K562 (cell line): ENCODE measurements at regions not wholly inside any gene's neighbourhood (a gene's known extent, or its start where the extent isn't known, plus 50 kb on each side); places are given as distances from the start of the nearest gene placed in this dataset.

Source experiments
- ATAC-seq: fragments of 200-7000 bp; cut with Tn5 transposase; 3 replicates; pipeline ENCODE4 v1.9.1; 2020; ENCODE audit warnings: moderate library complexity
- BruUV-seq: library from RNA; stranded (reverse); fragments of 400-500 nt; replicated peaks from 2 replicates; lab custom pipeline; 2021; lab: Mats Ljungman, UMichigan
- CTCF ChIA-PET: fragments of 300-600 bp; formaldehyde crosslinking; extraction: SDS; loops from one replicate; lab custom pipeline; 2021; ENCODE audit warnings: low intra/inter-chr PET ratio; lab: Yijun Ruan, JAX
- POLR2A ChIA-PET: fragments of 300-600, 350-650 bp; sonication (Branson Sonifier 250); formaldehyde crosslinking; extraction: SDS; loops from one replicate; lab custom pipeline; 2021; ENCODE audit warnings: antibody characterized with exemption, inconsistent platforms; lab: Yijun Ruan, JAX
- DNase-seq, 4 experiments: peaks; one replicate each; pipeline versions ENCODE4 v3.0.0 to v3.0.0-alpha.2; 2011 to 2018; ENCODE audit warnings: low spot score in 3 of 4, mixed read lengths in 3 of 4; ENCODE audit errors: extremely low read depth in 1 of 4
- FAIRE-seq: peaks from 2 replicates; lab custom pipeline; 2011; peaks lifted over from hg19 to GRCh38; lab: Jason Lieb, UNC
- H2AFZ ChIP-seq: 2 replicates; pipeline ENCODE4 v1.6.0; 2011; ENCODE audit warnings: low read depth, low read length, control low read depth, inconsistent platforms
- H3K27ac ChIP-seq: fragments of 200-600 bp; 3 replicates; pipeline ENCODE4 v1.8.0; 2011; ENCODE audit warnings: low read depth, mild to moderate bottlenecking, control low read depth, inconsistent platforms, low read length, moderate library complexity, mixed read lengths; ENCODE audit errors: extremely low read depth
- H3K27me3 ChIP-seq, 2 experiments: fragments of 300-600 bp in 1 of 2; 2 replicates in 1 of 2; 3 replicates in 1 of 2; pipeline versions ENCODE4 v1.6.0 to v1.8.0; 2011; ENCODE audit warnings: inconsistent platforms in 2 of 2, low read length in 2 of 2, mild to moderate bottlenecking in 1 of 2, mixed read lengths in 1 of 2, moderate library complexity in 1 of 2; ENCODE audit not compliant: control insufficient read depth in 2 of 2, insufficient read depth in 2 of 2
- H3K36me3 ChIP-seq: fragments of 300-600 bp; 3 replicates; pipeline ENCODE4 v1.8.0; 2011; ENCODE audit warnings: mild to moderate bottlenecking, low read length, inconsistent platforms; ENCODE audit not compliant: control insufficient read depth, insufficient read depth
- H3K4me1 ChIP-seq, 2 experiments: fragments of 200-600 bp in 1 of 2; replicated peaks in 1 of 2; 2 replicates in 1 of 2; 3 replicates in 1 of 2; pipeline versions ENCODE4 v1.5.1 to v1.8.0; 2011; ENCODE audit warnings: inconsistent platforms in 2 of 2, low read length in 2 of 2, mild to moderate bottlenecking in 1 of 2, mixed read lengths in 1 of 2, moderate library complexity in 1 of 2; ENCODE audit not compliant: control insufficient read depth in 2 of 2, insufficient read depth in 2 of 2
- H3K4me2 ChIP-seq: 2 replicates; pipeline ENCODE4 v1.6.1; 2011; ENCODE audit warnings: low read length, control low read depth, inconsistent platforms, mixed read lengths; ENCODE audit not compliant: insufficient read depth
- H3K4me3 ChIP-seq: fragments of 200-600 bp; sonication (generic), shearing (Covaris generic); 2 replicates; pipeline ENCODE4 v1.5.1; 2016; ENCODE audit warnings: control low read depth, inconsistent platforms
- H3K79me2 ChIP-seq: fragments of 200-600 bp; 3 replicates; pipeline ENCODE4 v1.8.0; 2011; ENCODE audit warnings: low read length, inconsistent platforms; ENCODE audit not compliant: control insufficient read depth, insufficient read depth
- H3K9ac ChIP-seq, 2 experiments: 2 replicates each; pipeline versions ENCODE4 v1.6.0 to v1.6.1; 2011; ENCODE audit warnings: low read depth in 2 of 2, low read length in 2 of 2, control low read depth in 1 of 2, inconsistent platforms in 1 of 2, mild to moderate bottlenecking in 1 of 2, mixed read lengths in 1 of 2; ENCODE audit not compliant: insufficient read depth in 1 of 2
- H3K9me1 ChIP-seq: one replicate; pipeline ENCODE4 v1.6.0; 2011; ENCODE audit warnings: inconsistent platforms, mild to moderate bottlenecking, low read length, moderate library complexity; ENCODE audit not compliant: control insufficient read depth, insufficient read depth
- H3K9me3 ChIP-seq: replicated peaks from 2 replicates; pipeline ENCODE4 v1.5.1; 2011; ENCODE audit warnings: low read depth, low read length, inconsistent platforms; ENCODE audit not compliant: control insufficient read depth, insufficient read depth
- H4K20me1 ChIP-seq: replicated peaks from 2 replicates; pipeline ENCODE4 v1.6.1; 2011; ENCODE audit warnings: low read length, inconsistent platforms, mixed read lengths; ENCODE audit not compliant: control insufficient read depth, insufficient read depth
- AFF1 ChIP-seq, 2 experiments: fragments of 450-650 bp; IDR thresholded peaks; 2 replicates each; pipeline ENCODE4 v1.6.1; 2018; ENCODE audit warnings: mild to moderate bottlenecking in 2 of 2, low read depth in 1 of 2; ENCODE audit not compliant: partially characterized antibody in 2 of 2
- E2F3 ChIP-seq: fragments of 250-450 bp; sonication (Bioruptor Pico); IDR thresholded peaks from 2 replicates; pipeline ENCODE4 v1.4.0; 2020; ENCODE audit warnings: mild to moderate bottlenecking
- ELK3 ChIP-seq: fragments of 450-650 bp; formaldehyde crosslinking; IDR thresholded peaks from 2 replicates; pipeline ENCODE4 v1.4.0; 2020; ENCODE audit warnings: mild to moderate bottlenecking
- ETV6 ChIP-seq, 3 experiments: fragments of 150-350 bp in 1 of 3; sonication (generic) in 1 of 3; formaldehyde crosslinking in 1 of 3; IDR thresholded peaks; 2 replicates each; pipeline versions ENCODE4 v1.6.1 to v1.8.0; 2014 to 2022; ENCODE audit warnings: borderline replicate concordance in 2 of 3, low read depth in 2 of 3, antibody characterized with exemption in 1 of 3, low read length in 1 of 3, mild to moderate bottlenecking in 1 of 3, missing genetic modification reagents in 1 of 3
- HCFC1 ChIP-seq: IDR thresholded peaks from 2 replicates; pipeline ENCODE4 v1.6.1; 2012; ENCODE audit warnings: low read depth, low read length, improper control_type of control experiment
- MCM5 ChIP-seq: fragments of 450-650 bp; IDR thresholded peaks from 2 replicates; pipeline ENCODE4 v1.6.1; 2016; ENCODE audit warnings: low read depth
- POLR2AphosphoS5 ChIP-seq: IDR thresholded peaks from 2 replicates; pipeline ENCODE4 v1.6.1; 2011; ENCODE audit warnings: mild to moderate bottlenecking, low read depth, low read length, moderate library complexity; ENCODE audit not compliant: control insufficient read depth, insufficient read depth
- U2AF1 ChIP-seq: fragments of 200-400 bp; formaldehyde crosslinking; optimal IDR thresholded peaks from 2 replicates; pipeline ENCODE3; 2017; ENCODE audit warnings: mild to moderate bottlenecking, low read depth, low read length, moderate library complexity
- ZFP91 ChIP-seq: sonication (generic); formaldehyde crosslinking; IDR thresholded peaks from 2 replicates; pipeline ENCODE4 v1.8.0; 2022; ENCODE audit warnings: mild to moderate bottlenecking, missing genetic modification reagents
- ZNF764 ChIP-seq: fragments of 250-450 bp; sonication (Bioruptor Pico); IDR thresholded peaks from 2 replicates; pipeline ENCODE4 v1.4.0; 2020; ENCODE audit warnings: low read depth, mild to moderate bottlenecking, moderate library complexity
- WGBS: fragments of 100-300 bp; shearing (Covaris generic); methylation state at CpG from one replicate; pipeline ENCODE4 v1.1.6; 2016; ENCODE audit warnings: low coverage, mixed read lengths; ENCODE audit not compliant: insufficient coverage; ENCODE audit errors: missing lambda C conversion rate; 5-methylcytosine and 5-hydroxymethylcytosine counted together
- in situ Hi-C: fragments of 300-500 bp; cut with MboI; formaldehyde crosslinking; loops from 4 replicates; pipeline ENCODE4 v1.15.0; 2018; ENCODE audit warnings: inconsistent platforms, mixed read lengths
- intact Hi-C: fragments of 100-400 bp; cut with micrococcal nuclease; formaldehyde crosslinking; loops from 2 replicates; pipeline ENCODE4 v1.14.2; 2022

- intact Hi-C loops: no loop called here
- FAIRE-seq (no peak), ATAC-seq (no peak)
These were observed 289.7 kb upstream of the PARD3B start for GRCh38 chr2:204255526-204255925.

More at GRCh38 chr2:204255526-204255925, 289.7 kb upstream of the PARD3B start:
- H3K9me1 ChIP-seq: no peaks in the 10 kb centered on the region
- CTCF ChIA-PET: no interaction called here
- no peaks in the 10 kb centered on the region for H3K36me3 ChIP-seq
- no peaks in the 10 kb centered on the region for H3K79me2 ChIP-seq
- H2AFZ ChIP-seq: no peak overlapping the region
- no peak for TF ChIP-seq ZNF764 (CRISPR knock-in tag)
- TF ChIP-seq ETV6 (IDR thresholded peaks at IDR 0.05; ENCODE audit: borderline replicate concordance in 1 of 2, low read depth in 2 of 2, low read length in 1 of 2): no peak
- TF ChIP-seq ETV6 (CRISPR knock-in tag; IDR thresholded peaks at IDR 0.05; ENCODE audit: borderline replicate concordance): no peak
- TF ChIP-seq E2F3 (CRISPR knock-in tag): no peak
- TF ChIP-seq U2AF1: no peak
- no peak for TF ChIP-seq ELK3 (CRISPR knock-in tag)
- no peak for TF ChIP-seq MCM5
- no peak for TF ChIP-seq AFF1 (IDR thresholded peaks at IDR 0.05; ENCODE audit: low read depth in 1 of 2, partially characterized antibody in 2 of 2)
- TF ChIP-seq ZFP91 (CRISPR knock-in tag): no peak
- no peak for TF ChIP-seq POLR2AphosphoS5
- no peak for TF ChIP-seq HCFC1
- POLR2A ChIA-PET: no interaction called here
- H3K9ac ChIP-seq: no peak overlapping the region
- H3K4me2 ChIP-seq: no peak overlapping the region
- no peaks in the 10 kb centered on the region for H3K4me1 ChIP-seq
- no TSS peak for BruUV-seq
- no peak overlapping the region for H3K4me3 ChIP-seq
- H3K27ac ChIP-seq: no peak overlapping the region
- no peak for DNase-seq
- in situ Hi-C loops: loop anchor here (25.0 kb wide), 1 partner anchor 1432 kb away; the partner anchor contains the start of gene NRP2
- H3K27me3 ChIP-seq: peaks cover 0 to 8% of the 10 kb centered on the region in 2 experiments; a peak in 1 of 5 replicates
- no peaks in the 10 kb centered on the region for H3K9me3 ChIP-seq
- 0% methylated on average over 2 of the region's 2 CpGs for WGBS
- H4K20me1 ChIP-seq: no peaks in the 10 kb centered on the region
